Rectal smooth muscle tissue (tissue), 1 donor: ENCODE measurements at regions not wholly inside any gene's neighbourhood (a gene's known extent, or its start where the extent isn't known, plus 50 kb on each side); places are given as distances from the start of the nearest gene placed in this dataset.
A peak's percentile ranks its signal among the peaks of the same experiment; 100 is the strongest.
"Not testable (repeated sequence)": the region's sequence is repeated elsewhere in the genome, so short reads cannot be mapped to it uniquely, and the experiment has no call there.

Experiments used
- H3K27ac ChIP-seq: one replicate; pipeline ENCODE4 v1.7.0; 2013; ENCODE audit warnings: low read depth, low read length, inconsistent platforms
- H3K27me3 ChIP-seq: one replicate; pipeline ENCODE4 v1.7.0; 2013; ENCODE audit warnings: low read length; ENCODE audit not compliant: control insufficient read depth, insufficient read depth
- H3K36me3 ChIP-seq: one replicate; pipeline ENCODE4 v1.7.0; 2013; ENCODE audit warnings: low read length; ENCODE audit not compliant: control insufficient read depth, insufficient read depth
- H3K4me1 ChIP-seq: one replicate; pipeline ENCODE4 v1.7.0; 2013; ENCODE audit warnings: low read length; ENCODE audit not compliant: control insufficient read depth, insufficient read depth
- H3K4me3 ChIP-seq: one replicate; pipeline ENCODE4 v1.7.0; 2013; ENCODE audit warnings: low read length
- H3K9ac ChIP-seq: one replicate; pipeline ENCODE4 v1.7.0; 2013; ENCODE audit warnings: low read length

DNA sequence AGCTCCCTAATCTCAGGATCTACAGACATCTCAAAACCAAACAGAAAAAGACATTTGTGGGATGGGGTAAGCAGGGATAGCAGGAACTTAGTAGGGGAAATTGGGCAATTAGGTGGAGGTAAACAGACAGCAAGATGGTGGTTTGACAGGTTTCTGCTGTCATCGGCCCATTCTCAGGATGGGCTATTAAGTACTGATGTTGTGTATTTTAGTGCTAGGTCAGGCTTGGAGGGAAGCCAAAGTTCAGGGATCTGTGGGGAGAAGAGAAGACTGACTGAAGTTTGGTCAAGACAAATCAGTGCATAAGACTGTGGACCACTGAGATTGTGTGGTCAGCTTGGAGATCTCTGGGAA, 96.8 kb upstream of the THUMPD2 start:
- Histone ChIP-seq H3K4me3 (no peak overlapping the region), H3K4me1 (no peaks in the 10 kb centered on the region), H3K36me3 (no peaks in the 10 kb centered on the region), H3K9ac (no peak overlapping the region), H3K27ac (peak overlapping the region; percentile 25), H3K27me3 (no peaks in the 10 kb centered on the region)

DNA sequence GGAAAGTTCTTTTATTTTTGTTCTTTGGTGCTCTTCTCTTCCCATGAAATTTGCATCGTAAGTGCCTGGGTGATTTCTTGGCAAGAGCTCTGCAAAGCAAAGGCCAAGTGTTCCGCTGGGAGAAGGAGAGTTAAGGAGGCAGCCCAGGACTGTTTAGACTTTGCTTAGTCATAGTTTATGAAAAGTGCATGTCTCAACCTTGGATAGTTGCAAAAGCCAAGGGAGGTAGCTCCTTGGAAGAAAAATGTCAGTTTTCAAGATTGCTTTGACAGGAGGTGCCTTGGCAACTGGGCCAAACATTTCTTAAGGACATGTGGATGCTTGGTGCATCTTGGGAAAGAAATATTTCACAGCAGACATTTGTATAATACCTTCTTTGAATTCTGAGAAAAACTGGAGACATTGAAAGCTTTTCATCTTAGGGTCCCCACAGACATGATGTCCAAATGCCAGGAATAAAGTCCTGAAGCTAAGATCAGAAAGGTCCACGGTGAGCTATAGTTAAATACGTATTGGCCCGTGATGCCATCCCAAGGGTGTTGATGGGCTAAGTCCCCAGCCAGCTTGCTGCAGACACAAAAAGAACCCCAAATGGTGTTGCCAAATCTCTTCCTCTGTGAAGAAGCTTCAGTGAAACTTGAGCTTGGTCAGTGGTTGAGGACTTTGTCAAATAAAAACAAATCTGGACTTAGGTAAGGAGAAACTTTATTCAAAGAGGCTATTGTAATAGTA, 96.3 kb upstream of the THUMPD2 start:
- Histone ChIP-seq H3K4me3 (no peak overlapping the region), H3K9ac (no peak overlapping the region), H3K27me3 (no peaks in the 10 kb centered on the region), H3K4me1 (no peaks in the 10 kb centered on the region), H3K36me3 (no peaks in the 10 kb centered on the region), H3K27ac (peak overlapping the region; percentile 25)

DNA sequence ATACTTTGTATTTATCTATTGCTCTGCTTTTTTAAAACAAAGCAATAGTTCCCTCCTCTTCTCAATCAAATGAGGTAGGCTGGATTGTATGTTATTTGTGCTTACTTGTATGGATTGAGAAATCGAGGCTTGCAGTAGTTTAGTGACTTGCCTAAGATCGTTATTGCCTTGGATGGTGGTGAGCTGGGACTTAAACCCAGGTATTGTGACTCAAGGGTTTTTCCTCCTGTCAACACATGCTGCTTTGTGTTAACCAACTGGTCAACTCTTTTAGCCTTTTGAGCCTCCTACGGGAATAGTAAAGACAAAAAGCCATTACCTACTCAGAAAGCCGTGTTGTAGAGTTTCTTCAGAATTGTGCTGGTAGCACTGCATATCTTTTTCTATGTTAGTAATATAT, 95.2 kb upstream of the THUMPD2 start:
- Histone ChIP-seq H3K27ac (no peak overlapping the region), H3K9ac (no peak overlapping the region)

DNA sequence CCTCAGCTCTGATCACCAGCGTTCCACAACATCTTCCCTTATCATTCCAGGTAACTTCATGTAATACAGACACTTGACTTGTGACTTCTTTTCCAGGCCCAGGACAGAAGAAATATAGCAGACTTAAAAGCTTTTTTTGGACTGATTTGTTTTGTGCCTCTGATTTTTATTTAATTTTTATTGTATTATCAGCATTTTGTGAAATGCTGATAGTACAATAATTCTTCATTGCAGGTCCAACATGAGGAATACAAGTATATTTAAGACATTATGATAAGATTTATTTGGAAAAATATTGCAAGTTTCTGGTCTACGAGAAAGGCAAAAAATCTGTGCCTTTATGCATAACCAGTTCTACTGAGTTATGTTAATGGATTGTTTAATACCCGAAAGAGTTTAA, 94.5 kb upstream of the THUMPD2 start:
- Histone ChIP-seq H3K4me1 (no peaks in the 10 kb centered on the region), H3K36me3 (no peaks in the 10 kb centered on the region), H3K27me3 (no peaks in the 10 kb centered on the region), H3K27ac (no peak overlapping the region), H3K4me3 (no peak overlapping the region), H3K9ac (no peak overlapping the region)

More for the DNA sequence above, 95.2 kb upstream of the THUMPD2 start:
- Histone ChIP-seq H3K4me1 (no peaks in the 10 kb centered on the region), H3K27me3 (no peaks in the 10 kb centered on the region), H3K36me3 (no peaks in the 10 kb centered on the region), H3K4me3 (no peak overlapping the region)

DNA sequence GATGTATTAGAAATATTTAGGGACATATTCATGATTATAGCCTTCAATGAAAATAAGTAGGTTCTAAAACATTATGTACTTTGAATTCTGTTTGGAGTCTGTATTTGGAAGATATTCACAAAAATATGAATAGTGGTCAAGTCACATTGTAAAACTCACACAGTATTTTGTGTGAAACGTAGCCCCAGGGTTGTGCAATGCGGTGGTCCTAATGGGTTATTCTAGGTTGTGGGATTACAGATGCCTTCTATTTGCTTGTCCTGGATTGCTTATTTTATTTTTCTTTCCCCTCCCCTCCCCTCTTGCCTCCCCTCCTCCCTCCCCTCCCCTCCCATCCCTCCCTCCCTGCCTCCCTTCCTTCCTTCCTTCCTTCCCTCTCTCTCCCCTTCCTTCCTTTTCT, 93.7 kb upstream of the THUMPD2 start:
- Histone ChIP-seq H3K4me1 (no peaks in the 10 kb centered on the region), H3K27ac (no peak overlapping the region), H3K36me3 (no peaks in the 10 kb centered on the region), H3K27me3 (no peaks in the 10 kb centered on the region), H3K9ac (no peak overlapping the region), H3K4me3 (no peak overlapping the region)

DNA sequence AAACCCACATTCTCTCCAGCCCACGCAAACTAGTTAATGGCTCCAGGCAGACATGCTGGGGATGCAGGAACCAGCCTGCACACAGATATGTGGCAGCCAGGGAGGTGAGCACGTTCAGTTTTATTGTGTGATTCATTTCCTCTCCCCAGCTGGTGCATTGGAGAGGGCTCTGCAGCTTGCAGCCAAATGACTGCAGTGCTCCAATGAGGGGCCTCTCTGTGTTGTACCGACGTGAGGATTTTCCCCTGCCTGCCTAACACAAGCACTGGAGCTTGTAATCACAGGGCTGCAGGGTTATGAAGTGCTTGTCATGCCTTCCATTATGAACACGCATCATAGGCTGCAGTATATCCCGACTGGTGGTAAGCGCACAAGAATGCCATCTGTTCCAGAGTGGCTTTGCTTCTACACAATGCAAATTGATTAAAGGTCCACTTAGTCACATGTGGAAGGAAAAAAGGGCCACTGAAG, 92.3 kb upstream of the THUMPD2 start:
- no peaks in the 10 kb centered on the region for H3K27me3 ChIP-seq
- no peaks in the 10 kb centered on the region for H3K36me3 ChIP-seq
- no peaks in the 10 kb centered on the region for H3K4me1 ChIP-seq
- H3K27ac ChIP-seq = no peak overlapping the region
- no peak overlapping the region for H3K9ac ChIP-seq
- H3K4me3 ChIP-seq = no peak overlapping the region

DNA sequence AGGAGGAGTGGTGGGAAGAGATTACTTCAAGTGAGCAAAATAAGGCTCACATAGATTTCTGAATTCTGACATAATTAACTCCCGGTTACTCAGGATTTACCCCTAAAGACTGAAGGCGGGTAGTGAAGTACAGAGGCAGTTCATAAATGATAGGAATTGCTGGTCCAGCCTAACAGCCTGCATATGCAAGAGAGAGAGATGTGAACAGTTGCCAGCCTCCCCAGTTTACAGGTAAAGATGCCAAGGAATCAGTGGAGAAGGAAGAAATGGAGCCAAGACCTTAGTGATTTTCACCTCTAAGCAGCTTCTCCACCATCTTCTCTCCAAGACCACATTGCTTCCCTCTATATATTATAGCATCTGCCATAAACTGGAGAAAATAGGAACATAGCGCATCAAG, 91.8 kb upstream of the THUMPD2 start:
- Histone ChIP-seq H3K36me3 (no peaks in the 10 kb centered on the region), H3K9ac (no peak overlapping the region), H3K27ac (no peak overlapping the region), H3K27me3 (no peaks in the 10 kb centered on the region), H3K4me1 (no peaks in the 10 kb centered on the region), H3K4me3 (no peak overlapping the region)

DNA sequence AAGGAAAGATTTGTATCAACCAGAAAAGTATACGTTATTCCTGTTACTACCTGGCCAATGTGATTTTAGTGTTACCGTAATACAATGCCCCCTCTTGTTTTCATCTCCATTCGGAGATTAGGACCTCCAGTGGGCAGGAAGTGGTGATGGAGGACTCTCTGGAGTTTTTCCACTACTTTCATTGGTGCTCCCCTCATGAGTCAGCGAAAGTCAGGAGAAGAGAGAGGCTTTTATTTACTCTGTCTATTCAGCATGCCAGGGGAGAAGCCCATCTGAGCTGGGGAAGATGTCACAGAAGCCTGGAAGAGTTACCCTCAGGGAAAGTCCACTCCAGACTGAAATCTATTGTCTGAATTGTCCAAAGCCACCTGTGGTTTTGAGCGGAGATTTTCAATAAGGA, 88.2 kb upstream of the THUMPD2 start:
- Histone ChIP-seq H3K4me1 (no peaks in the 10 kb centered on the region), H3K27ac (no peak overlapping the region), H3K27me3 (no peaks in the 10 kb centered on the region), H3K9ac (no peak overlapping the region), H3K36me3 (no peaks in the 10 kb centered on the region), H3K4me3 (no peak overlapping the region)

DNA sequence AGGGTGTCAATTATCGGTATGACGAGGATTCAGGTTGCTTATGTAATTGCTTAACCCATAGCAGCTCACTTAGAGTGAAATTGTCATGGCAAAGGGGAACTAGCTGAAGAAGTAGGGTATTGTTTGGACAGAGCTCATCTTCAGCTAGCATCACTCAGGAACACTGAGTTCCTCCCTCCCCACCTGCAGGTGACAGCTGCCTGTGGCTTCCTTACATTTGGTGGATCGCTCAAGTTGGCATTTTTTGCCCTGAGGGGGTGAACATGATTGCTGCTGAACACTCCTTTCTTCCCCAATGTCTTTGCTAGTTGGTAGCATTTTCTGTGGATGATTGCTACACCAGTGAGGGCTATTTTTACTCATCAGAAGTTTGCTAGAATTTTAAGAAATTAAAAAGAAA, 86.7 kb upstream of the THUMPD2 start:
- H3K4me1 ChIP-seq = no peaks in the 10 kb centered on the region
- no peak overlapping the region for H3K4me3 ChIP-seq
- no peaks in the 10 kb centered on the region for H3K36me3 ChIP-seq
- H3K27ac ChIP-seq = no peak overlapping the region
- H3K9ac ChIP-seq = no peak overlapping the region
- no peaks in the 10 kb centered on the region for H3K27me3 ChIP-seq

DNA sequence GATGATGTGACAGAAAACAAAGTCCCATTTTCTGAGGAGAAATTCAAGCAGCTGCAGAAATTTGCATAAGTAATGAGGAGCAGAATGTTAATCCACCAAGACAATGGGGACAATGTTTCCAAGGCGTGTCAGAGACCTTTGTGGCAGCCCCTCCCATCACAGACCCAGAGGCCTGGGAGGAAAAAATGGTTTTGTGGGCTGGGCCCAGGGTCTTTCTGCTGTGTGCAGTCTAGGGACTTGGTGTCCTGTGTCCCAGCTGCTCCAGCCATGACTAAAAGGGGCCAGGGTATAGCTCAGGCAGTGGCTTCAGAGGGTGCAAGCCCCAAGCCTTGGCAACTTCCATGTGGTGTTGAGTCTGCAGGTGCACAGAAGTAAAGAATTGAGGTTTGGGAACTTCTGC, 84.6 kb upstream of the THUMPD2 start:
- not testable (repeated sequence) for H3K27me3 ChIP-seq, H3K27ac ChIP-seq, H3K9ac ChIP-seq, H3K36me3 ChIP-seq, H3K4me3 ChIP-seq, H3K4me1 ChIP-seq

DNA sequence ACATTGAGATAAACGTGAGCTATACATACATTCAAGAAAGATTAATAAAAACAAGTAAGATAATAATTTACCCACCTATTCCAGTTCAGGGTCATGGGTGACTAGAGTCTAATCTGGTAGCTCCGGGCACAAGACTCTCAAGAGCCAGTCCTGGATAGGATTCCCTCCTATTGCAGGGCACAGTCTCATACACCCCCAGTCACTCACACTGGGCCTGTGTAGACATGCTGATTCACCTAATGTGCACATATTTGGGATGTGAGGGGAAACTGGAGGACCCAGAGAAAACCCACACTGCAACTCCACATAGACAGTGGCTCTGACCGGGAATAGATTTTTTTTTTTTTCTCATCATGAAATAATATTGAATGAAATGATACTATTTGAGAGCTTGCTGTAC, 81.5 kb upstream of the THUMPD2 start:
- Histone ChIP-seq H3K27ac (no peak overlapping the region), H3K36me3 (no peaks in the 10 kb centered on the region), H3K27me3 (no peaks in the 10 kb centered on the region), H3K4me3 (no peak overlapping the region), H3K9ac (no peak overlapping the region), H3K4me1 (no peaks in the 10 kb centered on the region)

DNA sequence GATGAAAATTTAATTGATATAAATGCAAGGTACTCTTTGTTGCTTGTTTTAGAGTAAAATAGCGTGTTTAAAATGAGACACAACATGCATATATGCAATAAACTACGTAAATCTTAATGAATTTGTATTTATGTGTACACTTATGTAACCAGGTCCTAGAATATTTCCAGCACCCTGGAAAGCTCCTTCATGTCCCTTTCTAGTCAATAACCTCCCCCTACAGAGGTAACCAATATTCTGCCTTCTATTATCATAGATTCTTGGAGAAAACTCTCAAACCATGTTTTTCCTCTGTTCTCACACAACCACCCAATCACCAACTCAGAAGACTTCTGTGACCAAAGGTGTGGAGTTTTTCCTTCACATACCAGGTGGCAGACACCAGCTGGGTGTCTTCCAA, 79.6 kb upstream of the THUMPD2 start:
- Histone ChIP-seq H3K36me3 (no peaks in the 10 kb centered on the region), H3K9ac (no peak overlapping the region), H3K27me3 (no peaks in the 10 kb centered on the region), H3K4me1 (no peaks in the 10 kb centered on the region), H3K27ac (no peak overlapping the region), H3K4me3 (no peak overlapping the region)

DNA sequence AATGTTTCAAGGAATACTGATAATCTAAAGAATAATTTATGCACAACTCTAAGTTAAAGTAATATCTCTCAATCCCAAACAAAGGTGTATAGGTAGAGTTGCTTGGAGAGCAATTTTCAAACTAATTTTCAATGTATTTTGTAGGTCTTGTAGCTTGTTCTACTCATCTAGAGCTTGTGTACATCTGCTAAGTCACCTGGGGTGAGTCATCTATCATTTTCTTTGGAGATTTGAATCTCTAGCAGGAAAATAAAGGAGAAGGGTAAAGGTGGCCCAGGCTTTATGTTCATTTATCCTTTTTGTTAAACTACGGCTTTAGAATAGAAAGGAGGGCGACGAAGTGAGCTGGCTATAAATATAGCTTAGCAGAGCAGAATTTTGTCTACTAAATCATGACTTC, 76.8 kb upstream of the THUMPD2 start:
- no peak overlapping the region for H3K9ac ChIP-seq
- peaks cover 8% of the 10 kb centered on the region for H3K4me1 ChIP-seq
- no peaks in the 10 kb centered on the region for H3K27me3 ChIP-seq
- H3K4me3 ChIP-seq = no peak overlapping the region
- H3K36me3 ChIP-seq = no peaks in the 10 kb centered on the region
- no peak overlapping the region for H3K27ac ChIP-seq
